RWPE1 (cell line): ENCODE measurements at regions not wholly inside any gene's neighbourhood (a gene's known extent, or its start where the extent isn't known, plus 50 kb on each side); places are given as distances from the start of the nearest gene placed in this dataset.
"Not testable (repeated sequence)": the region's sequence is repeated elsewhere in the genome, so short reads cannot be mapped to it uniquely, and the experiment has no call there.

Source experiments
- CTCF ChIA-PET: fragments of 350-600 bp; sonication (Branson Sonifier 250); formaldehyde crosslinking; extraction: SDS; loops from one replicate; lab custom pipeline; 2021; lab: Yijun Ruan, JAX
- POLR2A ChIA-PET: fragments of 400-600 bp; formaldehyde crosslinking; extraction: SDS; loops from one replicate; lab custom pipeline; 2020; ENCODE audit warnings: antibody characterized with exemption; ENCODE audit not compliant: low non-redundant PET; lab: Yijun Ruan, JAX
- DNase-seq: peaks from one replicate; pipeline ENCODE4 v3.0.0; 2012; ENCODE audit warnings: low spot score
- H3K27ac ChIP-seq: fragments of 450-650 bp; 2 replicates; pipeline ENCODE4 v1.5.1; 2017
- CTCF ChIP-seq: fragments of 450-650 bp; conservative IDR thresholded peaks from 2 replicates; pipeline ENCODE4 v1.5.1; 2017; ENCODE audit warnings: low read depth, mild to moderate bottlenecking

GRCh38 chr12:114829833-114830232 is 145.9 kb upstream of the TBX3 start:
- DNase-seq: no peak
- no peak overlapping the region for H3K27ac ChIP-seq
- CTCF ChIA-PET: no interaction called here
- no peak for TF ChIP-seq CTCF
- POLR2A ChIA-PET: no interaction called here

- H3K27ac ChIP-seq, CTCF ChIA-PET, DNase-seq, POLR2A ChIA-PET: not testable (repeated sequence)
Measured at GRCh38 chr12:114829244-114829643, 145.3 kb upstream of the TBX3 start.

- ChIA-PET CTCF (no interaction called here), POLR2A (no interaction called here)
- DNase-seq: no peak
- TF ChIP-seq CTCF: no peak
- H3K27ac ChIP-seq: no peak overlapping the region
Measured at GRCh38 chr12:114827461-114827860, 143.5 kb upstream of the TBX3 start.

- no peak for DNase-seq
- TF ChIP-seq CTCF: no peak
- ChIA-PET CTCF (no interaction called here), POLR2A (interaction anchor here (0.5 kb wide), 1 partner anchor 500 kb away, joined by 5 read pairs; no protein-coding TSS in a partner anchor)
- H3K27ac ChIP-seq: no peak overlapping the region
Measured at GRCh38 chr12:114826244-114826643, 142.3 kb upstream of the TBX3 start.

GRCh38 chr12:114823724-114824123 is 139.7 kb upstream of the TBX3 start:
- POLR2A ChIA-PET: no interaction called here
- no peak overlapping the region for H3K27ac ChIP-seq
- CTCF ChIA-PET: interaction anchor here (0.7 kb wide), 1 partner anchor 306 kb away, joined by 4 read pairs; no protein-coding TSS in a partner anchor
- DNase-seq: no peak
- no peak for TF ChIP-seq CTCF

- no peak for DNase-seq
- POLR2A ChIA-PET: no interaction called here
- CTCF ChIA-PET: no interaction called here
- no peak overlapping the region for H3K27ac ChIP-seq
- TF ChIP-seq CTCF: no peak
Measured at GRCh38 chr12:114821570-114821969, 137.6 kb upstream of the TBX3 start.

- TF ChIP-seq CTCF: no peak
- ChIA-PET CTCF (no interaction called here), POLR2A (no interaction called here)
- H3K27ac ChIP-seq: no peak overlapping the region
- DNase-seq: no peak
Measured at GRCh38 chr12:114820796-114821195, 136.8 kb upstream of the TBX3 start.
